ENCODE measurements at regions not wholly inside any gene's neighbourhood (a gene's known extent, or its start where the extent isn't known, plus 50 kb on each side); places are given as distances from the start of the nearest gene placed in this dataset.

GRCh38 chr13:100913143-100913542 lies 238.5 kb upstream of the TMTC4 start:
- no peaks in the 10 kb centered on the region for H3K79me2 ChIP-seq (ENCODE audit: control insufficient read depth, insufficient read depth, low read length)
- no peaks in the 10 kb centered on the region for H3K27me3 ChIP-seq (ENCODE audit: control insufficient read depth in 2 of 2, insufficient read depth in 2 of 2, low read length in 2 of 2)
- FAIRE-seq (no peak), DNase-seq (ENCODE audit: extremely low read depth in 1 of 4, low spot score in 3 of 4) (no peak), ATAC-seq (no peak)
- H4K20me1 ChIP-seq (replicated peaks; ENCODE audit: control insufficient read depth, insufficient read depth, low read length), result no peaks in the 10 kb centered on the region
- intact Hi-C loops (cut with micrococcal nuclease), result no loop called here
- H3K9me3 ChIP-seq (replicated peaks; ENCODE audit: control insufficient read depth, insufficient read depth, low read depth, low read length), result no peaks in the 10 kb centered on the region
- H3K4me3 ChIP-seq, result no peak overlapping the region
- 1% methylated on average over 6 of the region's 6 CpGs for WGBS (ENCODE audit: insufficient coverage, low coverage, missing lambda C conversion rate)
- H2AFZ ChIP-seq (ENCODE audit: low read depth, low read length), result no peak overlapping the region
- in situ Hi-C loops (cut with MboI), result no loop called here
- H3K4me1 ChIP-seq (replicated peaks in 1 of 2; ENCODE audit: control insufficient read depth in 2 of 2, insufficient read depth in 2 of 2, low read length in 2 of 2), result no peaks in the 10 kb centered on the region
- H3K9me1 ChIP-seq (ENCODE audit: control insufficient read depth, insufficient read depth, low read length), result no peaks in the 10 kb centered on the region
- BruUV-seq (replicated peaks), result no TSS peak
- CTCF ChIA-PET (ENCODE audit: low intra/inter-chr PET ratio), result no interaction called here
- POLR2A ChIA-PET, result no interaction called here
- H3K9ac ChIP-seq (ENCODE audit: insufficient read depth in 1 of 2, low read depth in 2 of 2, low read length in 2 of 2), result no peak overlapping the region
- H3K36me3 ChIP-seq (ENCODE audit: control insufficient read depth, insufficient read depth, low read length), result no peaks in the 10 kb centered on the region
- no peak for TF ChIP-seq POLR2A (conservative IDR thresholded peaks at IDR 0.05)
- no peak for TF ChIP-seq MXD1 (CRISPR knock-in tag; IDR thresholded peaks at IDR 0.05; ENCODE audit: borderline replicate concordance, poor library complexity, severe bottlenecking)
- TF ChIP-seq LCOR (CRISPR knock-in tag; IDR thresholded peaks at IDR 0.05), result no peak
- TF ChIP-seq NR4A1 (CRISPR knock-in tag; IDR thresholded peaks at IDR 0.05), result no peak
- TF ChIP-seq NR4A1 (tag; IDR thresholded peaks at IDR 0.05), result no peak
- TF ChIP-seq PPARD (CRISPR knock-in tag; IDR thresholded peaks at IDR 0.05), result no peak
- no peak for TF ChIP-seq MTF1 (CRISPR knock-in tag; IDR thresholded peaks at IDR 0.05; ENCODE audit: borderline replicate concordance)
- TF ChIP-seq JUNB (CRISPR knock-in tag; conservative IDR thresholded peaks at IDR 0.05), result no peak
- no peak for TF ChIP-seq ILK (tag; IDR thresholded peaks at IDR 0.05; ENCODE audit: borderline replicate concordance, low read depth)
- TF ChIP-seq SMARCB1 (IDR thresholded peaks at IDR 0.05; ENCODE audit: insufficient read length, low read depth), result no peak
- no peak for TF ChIP-seq GATA2 (CRISPR knock-in tag; IDR thresholded peaks at IDR 0.05)
- TF ChIP-seq NFYB (IDR thresholded peaks at IDR 0.05; ENCODE audit: extremely low read depth, insufficient read length), result no peak
- TF ChIP-seq ZNF232 (CRISPR knock-in tag; IDR thresholded peaks at IDR 0.05), result no peak
- TF ChIP-seq, protein P1, sequence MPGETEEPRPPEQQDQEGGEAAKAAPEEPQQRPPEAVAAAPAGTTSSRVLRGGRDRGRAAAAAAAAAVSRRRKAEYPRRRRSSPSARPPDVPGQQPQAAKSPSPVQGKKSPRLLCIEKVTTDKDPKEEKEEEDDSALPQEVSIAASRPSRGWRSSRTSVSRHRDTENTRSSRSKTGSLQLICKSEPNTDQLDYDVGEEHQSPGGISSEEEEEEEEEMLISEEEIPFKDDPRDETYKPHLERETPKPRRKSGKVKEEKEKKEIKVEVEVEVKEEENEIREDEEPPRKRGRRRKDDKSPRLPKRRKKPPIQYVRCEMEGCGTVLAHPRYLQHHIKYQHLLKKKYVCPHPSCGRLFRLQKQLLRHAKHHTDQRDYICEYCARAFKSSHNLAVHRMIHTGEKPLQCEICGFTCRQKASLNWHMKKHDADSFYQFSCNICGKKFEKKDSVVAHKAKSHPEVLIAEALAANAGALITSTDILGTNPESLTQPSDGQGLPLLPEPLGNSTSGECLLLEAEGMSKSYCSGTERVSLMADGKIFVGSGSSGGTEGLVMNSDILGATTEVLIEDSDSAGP (CRISPR knock-in tag; IDR thresholded peaks at IDR 0.05), result no peak
- TF ChIP-seq JUN (IDR thresholded peaks at IDR 0.05; ENCODE audit: borderline replicate concordance, low read depth, low read length), result no peak
- TF ChIP-seq JUN (CRISPR knock-in tag; IDR thresholded peaks at IDR 0.05; ENCODE audit: borderline replicate concordance), result no peak
- no peak for TF ChIP-seq SAP30 (IDR thresholded peaks at IDR 0.05; ENCODE audit: borderline replicate concordance, insufficient read depth, low read depth, low read length, poor library complexity, severe bottlenecking)
- no peak for TF ChIP-seq MCM3 (IDR thresholded peaks at IDR 0.05)
- TF ChIP-seq ESRRB (CRISPR knock-in tag; IDR thresholded peaks at IDR 0.05; ENCODE audit: borderline replicate concordance), result no peak
- H3K4me2 ChIP-seq (ENCODE audit: insufficient read depth, low read length), result no peak overlapping the region
- no peak overlapping the region for H3K27ac ChIP-seq (ENCODE audit: extremely low read depth, low read depth, low read length)
